ENCODE measurements at regions not wholly inside any gene's neighbourhood (a gene's known extent, or its start where the extent isn't known, plus 50 kb on each side); places are given as distances from the start of the nearest gene placed in this dataset.

DNA sequence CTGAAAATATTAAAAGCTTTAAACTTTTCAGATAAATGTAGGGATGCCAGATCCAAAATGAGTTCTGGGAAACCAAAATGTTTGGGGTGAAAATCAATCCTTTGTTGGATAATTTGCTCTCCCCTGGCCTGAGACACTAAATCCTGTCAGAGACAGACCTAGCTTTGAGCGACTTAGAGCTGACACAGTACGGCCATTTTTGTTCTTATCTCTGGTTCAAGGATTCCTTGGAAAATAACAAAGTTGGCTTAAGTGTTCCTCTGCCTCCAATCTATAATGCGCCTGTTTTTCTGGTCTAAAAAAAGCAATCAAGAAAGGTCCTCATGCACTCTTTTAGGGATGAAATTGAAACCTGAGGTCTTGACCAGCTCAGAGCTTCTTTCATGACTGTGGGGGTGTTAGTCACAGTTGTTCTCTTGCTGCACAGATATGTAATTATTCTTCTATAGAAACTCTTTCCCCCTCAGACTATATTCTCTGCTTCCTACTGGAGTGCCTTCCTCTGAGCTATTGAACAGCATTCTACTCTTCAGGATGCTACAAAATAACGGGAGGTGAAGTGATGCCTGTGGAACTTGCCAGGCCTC lies 52.3 kb upstream of the EGLN3 start:
- no peaks in the 10 kb centered on the region for H3K36me3 ChIP-seq (ENCODE audit: control insufficient read depth in 2 of 2, extremely low read depth in 1 of 2, insufficient read depth in 2 of 2, low read length in 2 of 2)
- TF ChIP-seq, protein P1, sequence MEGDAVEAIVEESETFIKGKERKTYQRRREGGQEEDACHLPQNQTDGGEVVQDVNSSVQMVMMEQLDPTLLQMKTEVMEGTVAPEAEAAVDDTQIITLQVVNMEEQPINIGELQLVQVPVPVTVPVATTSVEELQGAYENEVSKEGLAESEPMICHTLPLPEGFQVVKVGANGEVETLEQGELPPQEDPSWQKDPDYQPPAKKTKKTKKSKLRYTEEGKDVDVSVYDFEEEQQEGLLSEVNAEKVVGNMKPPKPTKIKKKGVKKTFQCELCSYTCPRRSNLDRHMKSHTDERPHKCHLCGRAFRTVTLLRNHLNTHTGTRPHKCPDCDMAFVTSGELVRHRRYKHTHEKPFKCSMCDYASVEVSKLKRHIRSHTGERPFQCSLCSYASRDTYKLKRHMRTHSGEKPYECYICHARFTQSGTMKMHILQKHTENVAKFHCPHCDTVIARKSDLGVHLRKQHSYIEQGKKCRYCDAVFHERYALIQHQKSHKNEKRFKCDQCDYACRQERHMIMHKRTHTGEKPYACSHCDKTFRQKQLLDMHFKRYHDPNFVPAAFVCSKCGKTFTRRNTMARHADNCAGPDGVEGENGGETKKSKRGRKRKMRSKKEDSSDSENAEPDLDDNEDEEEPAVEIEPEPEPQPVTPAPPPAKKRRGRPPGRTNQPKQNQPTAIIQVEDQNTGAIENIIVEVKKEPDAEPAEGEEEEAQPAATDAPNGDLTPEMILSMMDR (IDR thresholded peaks at IDR 0.05; ENCODE audit: extremely low read depth in 1 of 2, insufficient read depth in 1 of 2, low read depth in 1 of 2, low read length in 2 of 2): no peak
- TF ChIP-seq MAX (IDR thresholded peaks at IDR 0.05; ENCODE audit: insufficient read depth, insufficient read length) (no peak), FOS (IDR thresholded peaks at IDR 0.05; ENCODE audit: borderline replicate concordance, insufficient read depth, low read length) (no peak), POLR2A (IDR thresholded peaks at IDR 0.05; ENCODE audit: low read depth, low read length) (no peak), GATA2 (IDR thresholded peaks at IDR 0.05; ENCODE audit: insufficient read depth, insufficient read length, low read depth, low read length) (no peak), MYC (IDR thresholded peaks at IDR 0.05; ENCODE audit: low read depth, low read length) (no peak), POLR2AphosphoS5 (IDR thresholded peaks at IDR 0.05; ENCODE audit: insufficient read depth, low read depth, low read length) (no peak), EZH2 (IDR thresholded peaks at IDR 0.05; ENCODE audit: borderline replicate concordance, low read depth, low read length, severe bottlenecking) (no peak), JUN (IDR thresholded peaks at IDR 0.05; ENCODE audit: borderline replicate concordance, insufficient read depth, insufficient read length, low read depth) (no peak)
- H3K27me3 ChIP-seq (ENCODE audit: control insufficient read depth in 2 of 2, insufficient read depth in 2 of 2, low read length in 2 of 2): peaks cover 0 to 7% of the 10 kb centered on the region in 2 experiments
- DNase-seq (ENCODE audit: low read depth, low spot score): no peak
- H2AFZ ChIP-seq (ENCODE audit: low read depth, low read length): no peak overlapping the region
- no peaks in the 10 kb centered on the region for H3K79me2 ChIP-seq (ENCODE audit: control insufficient read depth, insufficient read depth, low read length)
- no peaks in the 10 kb centered on the region for H3K9me1 ChIP-seq (replicated peaks; ENCODE audit: control insufficient read depth, extremely low read depth, insufficient read depth, low read length)
- no peak overlapping the region for H3K4me3 ChIP-seq (replicated peaks in 1 of 3; ENCODE audit: insufficient read depth in 1 of 3, low read depth in 1 of 3, low read length in 3 of 3)
- no TSS peak for BruUV-seq (replicated peaks)
- no peak overlapping the region for H3K27ac ChIP-seq (ENCODE audit: insufficient read depth, low read depth, low read length)
- dilution Hi-C loops (cut with MboI; ENCODE audit: extremely low pct_ligation_motif_present, low sequenced_read_pairs): no loop called here
- H3K4me1 ChIP-seq (ENCODE audit: control insufficient read depth, extremely low read depth, insufficient read depth, low read length): no peaks in the 10 kb centered on the region
- intact Hi-C loops (cut with micrococcal nuclease): no loop called here
- H3K4me2 ChIP-seq (ENCODE audit: insufficient read depth, low read length): no peak overlapping the region
- H3K9me3 ChIP-seq (replicated peaks; ENCODE audit: control insufficient read depth, insufficient read depth, low read length): no peaks in the 10 kb centered on the region
- POLR2A ChIA-PET: no interaction called here
- no peaks in the 10 kb centered on the region for H4K20me1 ChIP-seq (replicated peaks; ENCODE audit: control insufficient read depth, extremely low read depth, insufficient read depth, low read length)
- no peak overlapping the region for H3K9ac ChIP-seq (replicated peaks; ENCODE audit: extremely low read depth, insufficient read depth, low read length)
- no peak for FAIRE-seq
- CTCF ChIA-PET: interaction anchor here (1.2 to 1.8 kb wide), 2 partner anchors 10 to 96 kb away, joined by 3 to 4 read pairs; no protein-coding TSS in a partner anchor

Measured in endothelial cell of umbilical vein (primary cell).